Naive thymus-derived CD4-positive, alpha-beta T cell (primary cell): ENCODE measurements at regions not wholly inside any gene's neighbourhood (a gene's known extent, or its start where the extent isn't known, plus 50 kb on each side); places are given as distances from the start of the nearest gene placed in this dataset.

Experiments used
- ATAC-seq: fragments of 150-1000 bp; cut with Tn5 transposase; 2 replicates; pipeline ENCODE4 v1.10.0; 2021; ENCODE audit warnings: mild to moderate bottlenecking, moderate library complexity
- CTCF ChIA-PET: fragments of 350-600 bp; sonication (Branson Sonifier 250); formaldehyde crosslinking; loops from one replicate; lab custom pipeline; 2021; ENCODE audit warnings: antibody characterized with exemption; lab: Charles Lee
- POLR2A ChIA-PET: fragments of 350-600 bp; sonication (Branson Sonifier 250); formaldehyde crosslinking; loops from one replicate; lab custom pipeline; 2021; ENCODE audit warnings: antibody characterized with exemption, inconsistent platforms; lab: Charles Lee
- DNase-seq, 9 donors: peaks; one replicate each; pipeline versions ENCODE4 v3.0.0 to v3.0.0-alpha.2; 2020 to 2022; ENCODE audit warnings: mixed read lengths in 1 of 9
- H3K27ac ChIP-seq: one replicate; pipeline ENCODE4 v1.7.0; 2013; ENCODE audit warnings: mild to moderate bottlenecking, low read depth, low read length, moderate library complexity
- H3K27me3 ChIP-seq, 2 donors: one replicate each; pipeline ENCODE4 v1.7.0; 2013; ENCODE audit warnings: low read length in 2 of 2, mild to moderate bottlenecking in 2 of 2, moderate library complexity in 2 of 2; ENCODE audit not compliant: control insufficient read depth in 2 of 2, insufficient read depth in 2 of 2
- H3K36me3 ChIP-seq, 3 experiments: 1 replicate in 2 of 3; 2 replicates in 1 of 3; pipeline ENCODE4 v1.7.0; 2013; ENCODE audit warnings: low read length in 3 of 3, mild to moderate bottlenecking in 3 of 3, moderate library complexity in 1 of 3; ENCODE audit not compliant: insufficient read depth in 3 of 3, control insufficient read depth in 2 of 3
- H3K4me1 ChIP-seq, 2 donors: one replicate each; pipeline ENCODE4 v1.7.0; 2013; ENCODE audit warnings: low read length in 2 of 2, mild to moderate bottlenecking in 2 of 2, moderate library complexity in 1 of 2; ENCODE audit not compliant: control insufficient read depth in 2 of 2, insufficient read depth in 2 of 2
- H3K4me3 ChIP-seq: 2 replicates; pipeline ENCODE4 v1.7.0; 2013; ENCODE audit warnings: mild to moderate bottlenecking, low read length
- H3K9me3 ChIP-seq, 3 experiments: 1 replicate in 2 of 3; 2 replicates in 1 of 3; pipeline ENCODE4 v1.7.0; 2013; ENCODE audit warnings: low read length in 3 of 3; ENCODE audit not compliant: control insufficient read depth in 2 of 3
- H3K27ac Mint-ChIP-seq, 9 donors: one replicate each; pipeline ENCODE4 v1.8.0; 2020 to 2022; ENCODE audit warnings: mixed read lengths in 9 of 9, mild to moderate bottlenecking in 8 of 9, moderate library complexity in 5 of 9, inconsistent platforms in 2 of 9
- H3K27me3 Mint-ChIP-seq, 5 donors: one replicate each; pipeline ENCODE4 v1.8.0; 2021 to 2022; ENCODE audit warnings: mixed read lengths in 5 of 5, mild to moderate bottlenecking in 1 of 5
- H3K36me3 Mint-ChIP-seq, 5 donors: one replicate each; pipeline ENCODE4 v1.8.0; 2020 to 2022; ENCODE audit warnings: mixed read lengths in 5 of 5, mild to moderate bottlenecking in 3 of 5, inconsistent platforms in 1 of 5
- H3K4me1 Mint-ChIP-seq, 7 donors: one replicate each; pipeline ENCODE4 v1.8.0; 2020 to 2022; ENCODE audit warnings: mixed read lengths in 7 of 7, mild to moderate bottlenecking in 3 of 7, inconsistent platforms in 1 of 7
- H3K4me3 Mint-ChIP-seq, 10 donors: one replicate each; pipeline ENCODE4 v1.8.0; 2020 to 2022; ENCODE audit warnings: mild to moderate bottlenecking in 10 of 10, mixed read lengths in 10 of 10, moderate library complexity in 6 of 10, inconsistent platforms in 2 of 10
- H3K9me3 Mint-ChIP-seq, 11 donors: one replicate each; pipeline ENCODE4 v1.8.0; 2020 to 2022; ENCODE audit warnings: mixed read lengths in 11 of 11, mild to moderate bottlenecking in 4 of 11, inconsistent platforms in 1 of 11, moderate library complexity in 1 of 11
- intact Hi-C, 2 donors: fragments of 100-400 bp; cut with micrococcal nuclease; formaldehyde crosslinking; loops; one replicate each; pipeline ENCODE4 v1.15.1; 2023

- intact Hi-C loops: no loop called here
- H3K27ac ChIP-seq: no peak overlapping the region
- Mint-ChIP-seq H3K36me3 (no peaks in the 10 kb centered on the region), H3K4me1 (no peaks in the 10 kb centered on the region), H3K4me3 (no peak overlapping the region), H3K27ac (no peak overlapping the region), H3K9me3 (peaks cover 0 to 16% (median 2%) of the 10 kb centered on the region in 11 donors), H3K27me3 (peaks cover 0 to 5% (median 0%) of the 10 kb centered on the region in 5 donors)
- no peaks in the 10 kb centered on the region for H3K9me3 ChIP-seq
- H3K4me1 ChIP-seq: no peaks in the 10 kb centered on the region
- no peak overlapping the region for H3K4me3 ChIP-seq
- no peak for DNase-seq
- ChIA-PET CTCF (no interaction called here), POLR2A (no interaction called here)
- no peak for ATAC-seq
- H3K27me3 ChIP-seq: no peaks in the 10 kb centered on the region
- no peaks in the 10 kb centered on the region for H3K36me3 ChIP-seq
These were observed 183.3 kb upstream of the ADAMTS9 start for GRCh38 chr3:64870876-64871646.

- no peaks in the 10 kb centered on the region for H3K9me3 ChIP-seq
- Mint-ChIP-seq H3K4me1 (no peaks in the 10 kb centered on the region), H3K27me3 (no peaks in the 10 kb centered on the region), H3K4me3 (no peak overlapping the region), H3K36me3 (peaks cover 0 to 4% (median 0%) of the 10 kb centered on the region in 5 donors), H3K27ac (no peak overlapping the region), H3K9me3 (peaks cover 0 to 21% (median 2%) of the 10 kb centered on the region in 11 donors)
- POLR2A ChIA-PET: no interaction called here
- H3K27me3 ChIP-seq: no peaks in the 10 kb centered on the region
- CTCF ChIA-PET: no interaction called here
- ATAC-seq: no peak
- no peak for DNase-seq
- intact Hi-C loops: no loop called here
- no peaks in the 10 kb centered on the region for H3K36me3 ChIP-seq
- H3K4me3 ChIP-seq: no peak overlapping the region
- H3K4me1 ChIP-seq: no peaks in the 10 kb centered on the region
- H3K27ac ChIP-seq: no peak overlapping the region
These were observed 179.4 kb upstream of the ADAMTS9 start for GRCh38 chr3:64867224-64867623.

DNA sequence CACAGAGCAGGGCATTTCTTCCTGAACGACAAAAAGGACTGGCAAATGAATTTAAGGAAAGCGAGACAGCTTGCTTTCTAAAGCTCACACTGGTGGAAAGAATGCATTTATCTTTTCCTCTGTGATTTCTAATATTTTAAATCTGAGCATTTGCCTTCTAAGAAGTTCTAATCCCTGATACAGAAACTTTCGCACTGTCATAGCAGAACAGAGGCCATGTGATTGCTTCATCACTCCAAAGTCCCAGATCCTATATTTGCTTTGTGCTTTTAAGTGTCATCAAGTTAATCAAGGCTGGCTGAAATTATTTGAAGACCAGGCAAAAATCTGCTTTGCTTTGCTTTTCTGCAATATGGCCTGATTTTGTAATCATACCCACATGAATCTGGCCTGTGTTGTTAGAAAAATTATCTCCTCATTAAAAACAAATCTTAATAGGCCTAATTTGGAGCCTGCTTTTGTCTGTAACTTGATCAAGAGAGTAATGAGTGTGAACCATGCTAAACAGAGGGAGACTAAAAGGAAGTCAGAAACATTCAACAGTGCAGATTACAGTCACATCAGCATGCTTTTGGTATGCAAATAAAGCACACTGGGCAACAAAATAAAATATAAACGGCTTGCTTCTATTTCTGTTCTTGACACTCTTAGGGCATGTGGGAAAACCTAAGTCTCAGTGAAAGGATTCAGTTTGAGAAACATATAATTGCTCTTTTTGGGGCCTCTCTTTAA lies 178.2 kb upstream of the ADAMTS9 start:
- DNase-seq: no peak
- no peaks in the 10 kb centered on the region for H3K9me3 ChIP-seq
- H3K4me1 ChIP-seq: no peaks in the 10 kb centered on the region
- no peak for ATAC-seq
- H3K4me1 Mint-ChIP-seq: no peaks in the 10 kb centered on the region
- no peak overlapping the region for H3K27ac ChIP-seq
- peaks cover 0 to 26% (median 4%) of the 10 kb centered on the region in 11 donors for H3K9me3 Mint-ChIP-seq
- CTCF ChIA-PET: no interaction called here
- H3K27me3 ChIP-seq: no peaks in the 10 kb centered on the region
- no peak overlapping the region for H3K4me3 ChIP-seq
- no peak overlapping the region for H3K4me3 Mint-ChIP-seq
- intact Hi-C loops: no loop called here
- H3K36me3 Mint-ChIP-seq: peaks cover 0 to 4% (median 0%) of the 10 kb centered on the region in 5 donors
- POLR2A ChIA-PET: no interaction called here
- peaks cover 0 to 4% (median 0%) of the 10 kb centered on the region in 5 donors for H3K27me3 Mint-ChIP-seq
- H3K27ac Mint-ChIP-seq: no peak overlapping the region
- no peaks in the 10 kb centered on the region for H3K36me3 ChIP-seq

DNA sequence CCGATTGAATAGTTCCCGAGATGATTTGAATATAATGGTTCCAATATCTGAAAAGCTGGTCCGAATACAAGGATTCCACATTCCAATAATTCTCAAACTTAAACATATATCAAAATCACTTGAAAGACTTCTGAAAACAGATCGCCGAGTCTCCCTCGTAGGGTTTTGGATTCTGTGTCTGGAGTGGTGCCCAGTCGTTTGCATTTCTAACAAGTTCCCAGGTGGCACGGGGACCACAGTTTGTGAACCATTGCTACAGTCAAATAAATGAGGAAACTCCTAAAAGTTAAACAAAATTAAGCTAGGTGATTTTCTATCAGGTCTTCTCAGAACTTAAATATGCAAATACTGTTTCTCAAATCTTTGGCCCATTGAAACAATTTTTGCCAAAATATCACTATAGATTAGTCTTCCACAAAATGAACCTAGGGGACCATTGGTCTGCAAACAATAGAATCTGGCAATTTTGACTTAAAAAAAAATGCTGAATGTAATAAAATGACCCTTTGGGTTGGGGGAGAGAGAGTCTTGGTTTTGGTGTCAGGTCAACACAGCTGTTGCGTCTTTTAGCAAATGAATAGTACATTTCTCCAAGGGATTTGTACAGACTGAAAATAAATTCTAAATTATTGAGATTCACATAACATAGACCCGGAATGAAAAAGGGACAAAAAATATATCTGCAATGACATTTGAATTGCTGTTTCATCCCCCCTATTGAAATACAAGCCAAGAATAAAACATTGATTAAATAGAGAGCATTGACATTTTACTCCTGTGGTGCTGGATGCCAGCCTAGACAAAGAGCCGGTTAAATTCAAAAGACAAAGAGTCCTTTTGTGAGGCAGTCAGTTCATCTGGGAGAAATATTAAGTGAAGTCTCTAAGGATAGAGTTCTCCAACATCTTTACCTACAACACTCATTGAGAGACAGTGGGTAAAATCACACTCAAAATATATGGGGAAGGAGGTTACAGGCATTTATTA lies 175.7 kb upstream of the ADAMTS9 start:
- no peaks in the 10 kb centered on the region for H3K9me3 ChIP-seq
- Mint-ChIP-seq H3K4me3 (no peak overlapping the region), H3K36me3 (peaks cover 0 to 4% (median 0%) of the 10 kb centered on the region in 5 donors), H3K4me1 (no peaks in the 10 kb centered on the region), H3K9me3 (peaks cover 0 to 26% (median 4%) of the 10 kb centered on the region in 11 donors), H3K27me3 (peaks cover 0 to 4% (median 0%) of the 10 kb centered on the region in 5 donors), H3K27ac (no peak overlapping the region)
- DNase-seq (no peak), ATAC-seq (no peak)
- H3K27ac ChIP-seq: no peak overlapping the region
- intact Hi-C loops: no loop called here
- ChIA-PET POLR2A (no interaction called here), CTCF (no interaction called here)
- H3K4me1 ChIP-seq: no peaks in the 10 kb centered on the region
- no peak overlapping the region for H3K4me3 ChIP-seq
- no peaks in the 10 kb centered on the region for H3K27me3 ChIP-seq
- H3K36me3 ChIP-seq: no peaks in the 10 kb centered on the region

DNA sequence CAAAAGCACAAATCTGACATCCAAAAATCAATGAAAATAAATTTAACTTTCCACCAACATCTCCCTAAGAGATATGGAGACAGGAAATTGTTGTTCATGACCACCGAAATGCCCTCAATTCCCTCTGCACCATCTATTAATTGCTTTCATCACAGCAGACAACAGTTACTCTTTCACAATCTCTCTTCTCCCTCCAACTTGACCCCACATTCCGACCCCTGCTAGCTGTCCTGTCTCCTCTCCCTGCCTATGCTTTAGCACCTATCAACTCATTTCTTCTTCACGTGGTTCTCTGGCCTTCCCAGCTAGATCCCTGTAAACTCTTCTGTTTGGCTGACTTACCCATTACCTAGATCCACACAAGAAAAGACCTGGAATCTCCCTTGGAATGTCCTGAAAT lies 173.9 kb upstream of the ADAMTS9 start:
- ChIA-PET POLR2A (no interaction called here), CTCF (no interaction called here)
- no peaks in the 10 kb centered on the region for H3K4me1 Mint-ChIP-seq

GRCh38 chr3:64860536-64860870 lies 172.7 kb upstream of the ADAMTS9 start:
- DNase-seq (no peak), ATAC-seq (no peak)
- ChIA-PET CTCF (no interaction called here), POLR2A (no interaction called here)
- intact Hi-C loops: no loop called here
- H3K4me1 ChIP-seq: no peaks in the 10 kb centered on the region
- H3K4me3 ChIP-seq: no peak overlapping the region
- no peaks in the 10 kb centered on the region for H3K9me3 ChIP-seq
- Mint-ChIP-seq H3K27me3 (peaks cover 0 to 4% (median 0%) of the 10 kb centered on the region in 5 donors), H3K27ac (no peak overlapping the region), H3K4me3 (no peak overlapping the region), H3K9me3 (peaks cover 0 to 26% (median 4%) of the 10 kb centered on the region in 11 donors), H3K4me1 (no peaks in the 10 kb centered on the region), H3K36me3 (peaks cover 0 to 4% (median 0%) of the 10 kb centered on the region in 5 donors)
- H3K27ac ChIP-seq: no peak overlapping the region
- no peaks in the 10 kb centered on the region for H3K36me3 ChIP-seq
- no peaks in the 10 kb centered on the region for H3K27me3 ChIP-seq

More for the DNA sequence above, 173.9 kb upstream of the ADAMTS9 start:
- no peak overlapping the region for H3K27ac ChIP-seq
- Mint-ChIP-seq H3K27me3 (peaks cover 0 to 4% (median 0%) of the 10 kb centered on the region in 5 donors), H3K36me3 (peaks cover 0 to 4% (median 0%) of the 10 kb centered on the region in 5 donors), H3K9me3 (peaks cover 0 to 26% (median 3%) of the 10 kb centered on the region in 11 donors), H3K4me3 (no peak overlapping the region), H3K27ac (no peak overlapping the region)
- H3K9me3 ChIP-seq: no peaks in the 10 kb centered on the region
- H3K4me3 ChIP-seq: no peak overlapping the region
- DNase-seq (no peak), ATAC-seq (no peak)
- H3K4me1 ChIP-seq: no peaks in the 10 kb centered on the region
- intact Hi-C loops: no loop called here
- H3K27me3 ChIP-seq: no peaks in the 10 kb centered on the region
- H3K36me3 ChIP-seq: no peaks in the 10 kb centered on the region
